DND-41 (cell line): ENCODE measurements at regions not wholly inside any gene's neighbourhood (a gene's known extent, or its start where the extent isn't known, plus 50 kb on each side); places are given as distances from the start of the nearest gene placed in this dataset.

Experiments
- EZH2 ChIP-seq: IDR thresholded peaks from 3 replicates; pipeline ENCODE4 v1.6.1; 2012; ENCODE audit warnings: borderline replicate concordance, low read depth, mild to moderate bottlenecking, moderate library complexity, low read length, inconsistent platforms; ENCODE audit not compliant: severe bottlenecking
- TF ChIP-seq, protein P1 (sequence below): IDR thresholded peaks from 2 replicates; pipeline ENCODE4 v1.5.1; 2012; ENCODE audit warnings: borderline replicate concordance, low read length, moderate library complexity, mild to moderate bottlenecking; ENCODE audit not compliant: poor library complexity, severe bottlenecking; ENCODE audit errors: extremely low read depth

GRCh38 chr11:98621767-98622166 lies 399.0 kb upstream of the CNTN5 start:
- no peak for TF ChIP-seq EZH2
- TF ChIP-seq, protein P1, sequence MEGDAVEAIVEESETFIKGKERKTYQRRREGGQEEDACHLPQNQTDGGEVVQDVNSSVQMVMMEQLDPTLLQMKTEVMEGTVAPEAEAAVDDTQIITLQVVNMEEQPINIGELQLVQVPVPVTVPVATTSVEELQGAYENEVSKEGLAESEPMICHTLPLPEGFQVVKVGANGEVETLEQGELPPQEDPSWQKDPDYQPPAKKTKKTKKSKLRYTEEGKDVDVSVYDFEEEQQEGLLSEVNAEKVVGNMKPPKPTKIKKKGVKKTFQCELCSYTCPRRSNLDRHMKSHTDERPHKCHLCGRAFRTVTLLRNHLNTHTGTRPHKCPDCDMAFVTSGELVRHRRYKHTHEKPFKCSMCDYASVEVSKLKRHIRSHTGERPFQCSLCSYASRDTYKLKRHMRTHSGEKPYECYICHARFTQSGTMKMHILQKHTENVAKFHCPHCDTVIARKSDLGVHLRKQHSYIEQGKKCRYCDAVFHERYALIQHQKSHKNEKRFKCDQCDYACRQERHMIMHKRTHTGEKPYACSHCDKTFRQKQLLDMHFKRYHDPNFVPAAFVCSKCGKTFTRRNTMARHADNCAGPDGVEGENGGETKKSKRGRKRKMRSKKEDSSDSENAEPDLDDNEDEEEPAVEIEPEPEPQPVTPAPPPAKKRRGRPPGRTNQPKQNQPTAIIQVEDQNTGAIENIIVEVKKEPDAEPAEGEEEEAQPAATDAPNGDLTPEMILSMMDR: no peak
